ENCODE measurements at regions not wholly inside any gene's neighbourhood (a gene's known extent, or its start where the extent isn't known, plus 50 kb on each side); places are given as distances from the start of the nearest gene placed in this dataset.

GRCh38 chrX:44747969-44748368, 95.9 kb upstream of the DUSP21 start:
- no peaks in the 10 kb centered on the region for H3K27me3 ChIP-seq (ENCODE audit: control insufficient read depth in 2 of 2, insufficient read depth in 2 of 2, low read length in 2 of 2)
- dilution Hi-C loops (cut with MboI; ENCODE audit: extremely low pct_ligation_motif_present, low sequenced_read_pairs), result no loop called here
- H3K9me3 ChIP-seq (replicated peaks; ENCODE audit: control insufficient read depth, insufficient read depth, low read length), result no peaks in the 10 kb centered on the region
- H3K36me3 ChIP-seq (ENCODE audit: control insufficient read depth in 2 of 2, extremely low read depth in 1 of 2, insufficient read depth in 2 of 2, low read length in 2 of 2), result no peaks in the 10 kb centered on the region
- CTCF ChIA-PET, result no interaction called here
- no peak overlapping the region for H3K27ac ChIP-seq (ENCODE audit: insufficient read depth, low read depth, low read length)
- no peaks in the 10 kb centered on the region for H4K20me1 ChIP-seq (replicated peaks; ENCODE audit: control insufficient read depth, extremely low read depth, insufficient read depth, low read length)
- FAIRE-seq (no peak), DNase-seq (ENCODE audit: low read depth, low spot score) (no peak)
- BruUV-seq (replicated peaks), result no TSS peak
- no peak overlapping the region for H3K9ac ChIP-seq (replicated peaks; ENCODE audit: extremely low read depth, insufficient read depth, low read length)
- POLR2A ChIA-PET, result no interaction called here
- no peak overlapping the region for H2AFZ ChIP-seq (ENCODE audit: low read depth, low read length)
- no peak overlapping the region for H3K4me2 ChIP-seq (ENCODE audit: insufficient read depth, low read length)
- no peak for TF ChIP-seq CTCF (IDR thresholded peaks at IDR 0.05; ENCODE audit: extremely low read depth in 1 of 2, insufficient read depth in 1 of 2, low read depth in 1 of 2, low read length in 2 of 2)
- no peak for TF ChIP-seq MAX (IDR thresholded peaks at IDR 0.05; ENCODE audit: insufficient read depth, insufficient read length)
- TF ChIP-seq EZH2 (IDR thresholded peaks at IDR 0.05; ENCODE audit: borderline replicate concordance, low read depth, low read length, severe bottlenecking), result no peak
- TF ChIP-seq GATA2 (IDR thresholded peaks at IDR 0.05; ENCODE audit: insufficient read depth, insufficient read length, low read depth, low read length), result no peak
- TF ChIP-seq POLR2AphosphoS5 (IDR thresholded peaks at IDR 0.05; ENCODE audit: insufficient read depth, low read depth, low read length), result no peak
- TF ChIP-seq POLR2A (IDR thresholded peaks at IDR 0.05; ENCODE audit: low read depth, low read length), result no peak
- no peak overlapping the region for H3K4me3 ChIP-seq (replicated peaks in 1 of 3; ENCODE audit: insufficient read depth in 1 of 3, low read depth in 1 of 3, low read length in 3 of 3)
- no peaks in the 10 kb centered on the region for H3K9me1 ChIP-seq (replicated peaks; ENCODE audit: control insufficient read depth, extremely low read depth, insufficient read depth, low read length)
- intact Hi-C loops (cut with micrococcal nuclease), result no loop called here
- H3K4me1 ChIP-seq (ENCODE audit: control insufficient read depth, extremely low read depth, insufficient read depth, low read length), result no peaks in the 10 kb centered on the region
- H3K79me2 ChIP-seq (ENCODE audit: control insufficient read depth, insufficient read depth, low read length), result no peaks in the 10 kb centered on the region

GRCh38 chrX:44747317-44747716, 96.5 kb upstream of the DUSP21 start:
- no TSS peak for BruUV-seq (replicated peaks)
- dilution Hi-C loops (cut with MboI; ENCODE audit: extremely low pct_ligation_motif_present, low sequenced_read_pairs), result no loop called here
- no peaks in the 10 kb centered on the region for H3K4me1 ChIP-seq (ENCODE audit: control insufficient read depth, extremely low read depth, insufficient read depth, low read length)

More at GRCh38 chrX:44747317-44747716, 96.5 kb upstream of the DUSP21 start:
- H2AFZ ChIP-seq (ENCODE audit: low read depth, low read length), result no peak overlapping the region
- FAIRE-seq (no peak), DNase-seq (ENCODE audit: low read depth, low spot score) (no peak)
- ChIA-PET CTCF (no interaction called here), POLR2A (no interaction called here)
- TF ChIP-seq CTCF (IDR thresholded peaks at IDR 0.05; ENCODE audit: extremely low read depth in 1 of 2, insufficient read depth in 1 of 2, low read depth in 1 of 2, low read length in 2 of 2) (no peak), POLR2AphosphoS5 (IDR thresholded peaks at IDR 0.05; ENCODE audit: insufficient read depth, low read depth, low read length) (no peak), GATA2 (IDR thresholded peaks at IDR 0.05; ENCODE audit: insufficient read depth, insufficient read length, low read depth, low read length) (no peak), POLR2A (IDR thresholded peaks at IDR 0.05; ENCODE audit: low read depth, low read length) (no peak), MYC (IDR thresholded peaks at IDR 0.05; ENCODE audit: low read depth, low read length) (no peak), EZH2 (IDR thresholded peaks at IDR 0.05; ENCODE audit: borderline replicate concordance, low read depth, low read length, severe bottlenecking) (no peak), MAX (IDR thresholded peaks at IDR 0.05; ENCODE audit: insufficient read depth, insufficient read length) (no peak)
- H3K9ac ChIP-seq (replicated peaks; ENCODE audit: extremely low read depth, insufficient read depth, low read length), result no peak overlapping the region
- H3K79me2 ChIP-seq (ENCODE audit: control insufficient read depth, insufficient read depth, low read length), result no peaks in the 10 kb centered on the region
- H3K9me3 ChIP-seq (replicated peaks; ENCODE audit: control insufficient read depth, insufficient read depth, low read length), result no peaks in the 10 kb centered on the region
- no peak overlapping the region for H3K4me3 ChIP-seq (replicated peaks in 1 of 3; ENCODE audit: insufficient read depth in 1 of 3, low read depth in 1 of 3, low read length in 3 of 3)
- H3K27me3 ChIP-seq (ENCODE audit: control insufficient read depth in 2 of 2, insufficient read depth in 2 of 2, low read length in 2 of 2), result no peaks in the 10 kb centered on the region
- H4K20me1 ChIP-seq (replicated peaks; ENCODE audit: control insufficient read depth, extremely low read depth, insufficient read depth, low read length), result no peaks in the 10 kb centered on the region
- no peaks in the 10 kb centered on the region for H3K9me1 ChIP-seq (replicated peaks; ENCODE audit: control insufficient read depth, extremely low read depth, insufficient read depth, low read length)
- intact Hi-C loops (cut with micrococcal nuclease), result no loop called here
- no peaks in the 10 kb centered on the region for H3K36me3 ChIP-seq (ENCODE audit: control insufficient read depth in 2 of 2, extremely low read depth in 1 of 2, insufficient read depth in 2 of 2, low read length in 2 of 2)
- H3K4me2 ChIP-seq (ENCODE audit: insufficient read depth, low read length), result no peak overlapping the region
- no peak overlapping the region for H3K27ac ChIP-seq (ENCODE audit: insufficient read depth, low read depth, low read length)
